HepG2 (cell line): ENCODE measurements at regions not wholly inside any gene's neighbourhood (a gene's known extent, or its start where the extent isn't known, plus 50 kb on each side); places are given as distances from the start of the nearest gene placed in this dataset.

Experiments used
- EP300 ChIP-seq, 3 experiments: sonication (generic) in 1 of 3; formaldehyde crosslinking in 1 of 3; IDR thresholded peaks; 2 replicates each; pipeline versions ENCODE4 v1.5.1 to v1.6.1; 2011 to 2020; ENCODE audit warnings: low read depth in 2 of 3, low read length in 2 of 3, borderline replicate concordance in 1 of 3, improper control_type of control experiment in 1 of 3, mild to moderate bottlenecking in 1 of 3, missing genetic modification reagents in 1 of 3, moderate library complexity in 1 of 3
- JUN ChIP-seq: sonication (generic); formaldehyde crosslinking; IDR thresholded peaks from 2 replicates; pipeline ENCODE4 v1.4.0; 2020; ENCODE audit warnings: mild to moderate bottlenecking, missing genetic modification reagents
- SP2 ChIP-seq: sonication (generic); formaldehyde crosslinking; IDR thresholded peaks from 2 replicates; pipeline ENCODE4 v1.5.1; 2020; ENCODE audit warnings: mild to moderate bottlenecking, missing genetic modification reagents

GRCh38 chr7:42687211-42688055 is 224.4 kb downstream of the C7orf25 start:
- TF ChIP-seq EP300 (IDR thresholded peaks at IDR 0.05; ENCODE audit: low read depth in 2 of 2, low read length in 2 of 2): no peak
- TF ChIP-seq EP300 (CRISPR knock-in tag; IDR thresholded peaks at IDR 0.05; ENCODE audit: borderline replicate concordance): no peak
- TF ChIP-seq SP2: no peak
- TF ChIP-seq JUN: no peak
